ENCODE measurements at regions not wholly inside any gene's neighbourhood (a gene's known extent, or its start where the extent isn't known, plus 50 kb on each side); places are given as distances from the start of the nearest gene placed in this dataset.

GRCh38 chr13:73580513-73581267 is 521.9 kb downstream of the KLF5 start:
- no peak for DNase-seq (ENCODE audit: low read depth in 2 of 2)

- DNase-seq (ENCODE audit: low read depth in 2 of 2), result no peak
Measured at GRCh38 chr13:73579574-73580274, 520.9 kb downstream of the KLF5 start.

- no peak for DNase-seq (ENCODE audit: low read depth in 2 of 2)
Measured at GRCh38 chr13:73578251-73578875, 519.6 kb downstream of the KLF5 start.

GRCh38 chr13:73576291-73576690 is 517.5 kb downstream of the KLF5 start:
- DNase-seq (ENCODE audit: low read depth in 2 of 2), result no peak

- no peak for DNase-seq (ENCODE audit: low read depth in 2 of 2)
Measured at GRCh38 chr13:73572824-73573223, 514.0 kb downstream of the KLF5 start.

GRCh38 chr13:73571376-73571775 is 512.6 kb downstream of the KLF5 start:
- DNase-seq (ENCODE audit: low read depth in 2 of 2), result no peak

GRCh38 chr13:73556902-73557301 is 498.1 kb downstream of the KLF5 start:
- DNase-seq (ENCODE audit: low read depth in 2 of 2), result no peak

GRCh38 chr13:73556128-73556527 is 497.3 kb downstream of the KLF5 start:
- DNase-seq (ENCODE audit: low read depth in 2 of 2), result no peak

GRCh38 chr13:73551736-73552135 is 492.9 kb downstream of the KLF5 start:
- DNase-seq (ENCODE audit: low read depth in 2 of 2), result no peak

- DNase-seq (ENCODE audit: low read depth in 2 of 2), result no peak
Measured at GRCh38 chr13:73549717-73550116, 490.9 kb downstream of the KLF5 start.

GRCh38 chr13:73548449-73548848 is 489.6 kb downstream of the KLF5 start:
- no peak for DNase-seq (ENCODE audit: low read depth in 2 of 2)

GRCh38 chr13:73547239-73547638 is 488.4 kb downstream of the KLF5 start:
- no peak for DNase-seq (ENCODE audit: low read depth in 2 of 2)

GRCh38 chr13:73544175-73544574 is 485.4 kb downstream of the KLF5 start:
- no peak for DNase-seq (ENCODE audit: low read depth in 2 of 2)

GRCh38 chr13:73542446-73542845 is 483.6 kb downstream of the KLF5 start:
- DNase-seq (ENCODE audit: low read depth in 2 of 2), result no peak

- DNase-seq (ENCODE audit: low read depth in 2 of 2), result no peak
Measured at GRCh38 chr13:73536865-73537264, 478.1 kb downstream of the KLF5 start.

GRCh38 chr13:73535341-73535740 is 476.5 kb downstream of the KLF5 start:
- DNase-seq (ENCODE audit: low read depth in 2 of 2), result no peak

- DNase-seq (ENCODE audit: low read depth in 2 of 2), result no peak
Measured at GRCh38 chr13:73532987-73533510, 474.2 kb downstream of the KLF5 start.

GRCh38 chr13:73532582-73532981 is 473.8 kb downstream of the KLF5 start:
- DNase-seq (ENCODE audit: low read depth in 2 of 2), result no peak

- no peak for DNase-seq (ENCODE audit: low read depth in 2 of 2)
Measured at GRCh38 chr13:73531014-73531413, 472.2 kb downstream of the KLF5 start.

- DNase-seq (ENCODE audit: low read depth in 2 of 2), result no peak
Measured at GRCh38 chr13:73522937-73523336, 464.1 kb downstream of the KLF5 start.

- no peak for DNase-seq (ENCODE audit: low read depth in 2 of 2)
Measured at GRCh38 chr13:73521985-73522524, 463.2 kb downstream of the KLF5 start.

- DNase-seq (ENCODE audit: low read depth in 2 of 2), result no peak
Measured at GRCh38 chr13:73521290-73521624, 462.5 kb downstream of the KLF5 start.

Data from stimulated activated CD8-positive, alpha-beta memory T cell treated with anti-CD3 and anti-CD28 coated beads, Interleukin-7, amount 100 ng/mL, for 1 hour (primary cell).